Activated T-cell treated with anti-CD3 and anti-CD28 coated beads, Interleukin-2, amount 50 U/mL, for 72 hours (primary cell): ENCODE measurements at regions not wholly inside any gene's neighbourhood (a gene's known extent, or its start where the extent isn't known, plus 50 kb on each side); places are given as distances from the start of the nearest gene placed in this dataset.
"Not testable (repeated sequence)": the region's sequence is repeated elsewhere in the genome, so short reads cannot be mapped to it uniquely, and the experiment has no call there.

Source experiments
- ATAC-seq, 2 donors: fragments of 150-1000 bp; cut with Tn5 transposase; replicated peaks in 1 of 2; 2 replicates each; pipeline ENCODE4 v1.10.0; 2021; ENCODE audit warnings: moderate library complexity in 2 of 2, mild to moderate bottlenecking in 1 of 2
- DNase-seq, 2 donors: peaks; one replicate each; pipeline ENCODE4 v3.0.0; 2021 to 2022; ENCODE audit warnings: mixed read lengths in 1 of 2
- H3K27ac Mint-ChIP-seq: one replicate; pipeline ENCODE4 v1.8.0; 2022; ENCODE audit warnings: mild to moderate bottlenecking, moderate library complexity, mixed read lengths
- H3K27me3 Mint-ChIP-seq: one replicate; pipeline ENCODE4 v1.8.0; 2022; ENCODE audit warnings: low read depth, mixed read lengths
- H3K36me3 Mint-ChIP-seq, 2 donors: one replicate each; pipeline ENCODE4 v1.8.0; 2022; ENCODE audit warnings: mixed read lengths in 2 of 2, mild to moderate bottlenecking in 1 of 2; ENCODE audit not compliant: insufficient read depth in 2 of 2
- H3K4me1 Mint-ChIP-seq: one replicate; pipeline ENCODE4 v1.8.0; 2022; ENCODE audit warnings: low read depth, mixed read lengths
- H3K4me3 Mint-ChIP-seq, 2 donors: one replicate each; pipeline ENCODE4 v1.8.0; 2022; ENCODE audit warnings: mild to moderate bottlenecking in 2 of 2, mixed read lengths in 2 of 2, moderate library complexity in 2 of 2
- H3K9me3 Mint-ChIP-seq, 2 donors: one replicate each; pipeline ENCODE4 v1.8.0; 2022; ENCODE audit warnings: mixed read lengths in 2 of 2

- H3K27me3 Mint-ChIP-seq, result no peaks in the 10 kb centered on the region
- H3K36me3 Mint-ChIP-seq, result no peaks in the 10 kb centered on the region
- no peak for DNase-seq
- H3K4me1 Mint-ChIP-seq, result no peaks in the 10 kb centered on the region
- H3K9me3 Mint-ChIP-seq, result peaks cover 7 to 10% of the 10 kb centered on the region in 2 donors
- no peak overlapping the region for H3K4me3 Mint-ChIP-seq
- H3K27ac Mint-ChIP-seq, result no peak overlapping the region
- no peak for ATAC-seq
These were observed 633.4 kb upstream of the COBL start for GRCh38 chr7:51949726-51950644.

GRCh38 chr7:51930834-51931233 lies 614.2 kb upstream of the COBL start:
- no peaks in the 10 kb centered on the region for H3K36me3 Mint-ChIP-seq
- DNase-seq (no peak), ATAC-seq (no peak)
- H3K4me3 Mint-ChIP-seq, result no peak overlapping the region
- H3K9me3 Mint-ChIP-seq, result peaks cover 13% of the 10 kb centered on the region in 2 donors
- no peak overlapping the region for H3K27ac Mint-ChIP-seq
- no peaks in the 10 kb centered on the region for H3K4me1 Mint-ChIP-seq
- no peaks in the 10 kb centered on the region for H3K27me3 Mint-ChIP-seq

GRCh38 chr7:51929818-51930217 lies 613.2 kb upstream of the COBL start:
- H3K9me3 Mint-ChIP-seq, result peaks cover 13 to 15% of the 10 kb centered on the region in 2 donors
- no peak for ATAC-seq
- DNase-seq, result no peak
- H3K27ac Mint-ChIP-seq, result no peak overlapping the region
- H3K36me3 Mint-ChIP-seq, result no peaks in the 10 kb centered on the region
- H3K27me3 Mint-ChIP-seq, result no peaks in the 10 kb centered on the region
- no peak overlapping the region for H3K4me3 Mint-ChIP-seq
- H3K4me1 Mint-ChIP-seq, result no peaks in the 10 kb centered on the region

GRCh38 chr7:51927738-51928137 lies 611.1 kb upstream of the COBL start:
- ATAC-seq, result no peak
- Mint-ChIP-seq H3K27me3 (no peaks in the 10 kb centered on the region), H3K27ac (no peak overlapping the region), H3K4me1 (no peaks in the 10 kb centered on the region), H3K9me3 (peaks cover 10 to 14% of the 10 kb centered on the region in 2 donors), H3K4me3 (no peak overlapping the region), H3K36me3 (no peaks in the 10 kb centered on the region)
- DNase-seq, result no peak

- Mint-ChIP-seq H3K4me3 (no peak overlapping the region), H3K27ac (no peak overlapping the region), H3K36me3 (peaks cover 0 to 2% of the 10 kb centered on the region in 2 donors), H3K9me3 (peaks cover 8 to 10% of the 10 kb centered on the region in 2 donors), H3K27me3 (no peaks in the 10 kb centered on the region), H3K4me1 (no peaks in the 10 kb centered on the region)
- DNase-seq (no peak), ATAC-seq (no peak)
These were observed 602.0 kb upstream of the COBL start for GRCh38 chr7:51918581-51918980.

- Mint-ChIP-seq H3K4me3 (no peak overlapping the region), H3K27ac (no peak overlapping the region), H3K4me1 (no peaks in the 10 kb centered on the region), H3K36me3 (peaks cover 0 to under 1% of the 10 kb centered on the region in 2 donors), H3K27me3 (no peaks in the 10 kb centered on the region), H3K9me3 (peaks cover 5% of the 10 kb centered on the region in 2 donors)
- no peak for DNase-seq
- no peak for ATAC-seq
These were observed 584.9 kb upstream of the COBL start for GRCh38 chr7:51901489-51901840.

GRCh38 chr7:51900755-51901488 lies 584.3 kb upstream of the COBL start:
- not testable (repeated sequence) for H3K4me3 Mint-ChIP-seq, H3K4me1 Mint-ChIP-seq, H3K36me3 Mint-ChIP-seq, DNase-seq, H3K27ac Mint-ChIP-seq, H3K9me3 Mint-ChIP-seq, ATAC-seq, H3K27me3 Mint-ChIP-seq

GRCh38 chr7:51899611-51900010 lies 583.0 kb upstream of the COBL start:
- Mint-ChIP-seq H3K9me3 (peaks cover 7 to 8% of the 10 kb centered on the region in 2 donors), H3K36me3 (no peaks in the 10 kb centered on the region), H3K4me3 (no peak overlapping the region), H3K27ac (no peak overlapping the region), H3K4me1 (no peaks in the 10 kb centered on the region), H3K27me3 (no peaks in the 10 kb centered on the region)
- DNase-seq (no peak), ATAC-seq (no peak)

- ATAC-seq, result no peak
- H3K27me3 Mint-ChIP-seq, result no peaks in the 10 kb centered on the region
- H3K4me1 Mint-ChIP-seq, result no peaks in the 10 kb centered on the region
- H3K4me3 Mint-ChIP-seq, result no peak overlapping the region
- H3K36me3 Mint-ChIP-seq, result no peaks in the 10 kb centered on the region
- H3K9me3 Mint-ChIP-seq, result peaks cover 6 to 12% of the 10 kb centered on the region in 2 donors
- DNase-seq, result no peak
- H3K27ac Mint-ChIP-seq, result no peak overlapping the region
These were observed 565.8 kb upstream of the COBL start for GRCh38 chr7:51882412-51882811.

- Mint-ChIP-seq H3K9me3 (peaks cover 3 to 8% of the 10 kb centered on the region in 2 donors), H3K27me3 (no peaks in the 10 kb centered on the region), H3K27ac (no peak overlapping the region), H3K4me1 (no peaks in the 10 kb centered on the region), H3K4me3 (no peak overlapping the region), H3K36me3 (no peaks in the 10 kb centered on the region)
- DNase-seq (no peak), ATAC-seq (no peak)
These were observed 564.7 kb upstream of the COBL start for GRCh38 chr7:51881309-51881708.

GRCh38 chr7:51878865-51879264 lies 562.3 kb upstream of the COBL start:
- no peak for ATAC-seq
- Mint-ChIP-seq H3K27ac (no peak overlapping the region), H3K4me3 (no peak overlapping the region), H3K36me3 (peaks cover 0 to 2% of the 10 kb centered on the region in 2 donors), H3K27me3 (no peaks in the 10 kb centered on the region), H3K9me3 (peaks cover 2 to 3% of the 10 kb centered on the region in 2 donors), H3K4me1 (no peaks in the 10 kb centered on the region)
- no peak for DNase-seq

GRCh38 chr7:51869452-51869851 lies 552.8 kb upstream of the COBL start:
- no peaks in the 10 kb centered on the region for H3K4me1 Mint-ChIP-seq
- H3K27ac Mint-ChIP-seq, result no peak overlapping the region
- H3K9me3 Mint-ChIP-seq, result peaks cover 5 to 12% of the 10 kb centered on the region in 2 donors
- no peak overlapping the region for H3K4me3 Mint-ChIP-seq
- no peak for ATAC-seq
- no peak for DNase-seq
- peaks cover 0 to 3% of the 10 kb centered on the region in 2 donors for H3K36me3 Mint-ChIP-seq
- H3K27me3 Mint-ChIP-seq, result no peaks in the 10 kb centered on the region

GRCh38 chr7:51867117-51867516 lies 550.5 kb upstream of the COBL start:
- Mint-ChIP-seq H3K9me3 (peaks cover 5 to 8% of the 10 kb centered on the region in 2 donors), H3K27me3 (no peaks in the 10 kb centered on the region), H3K4me1 (no peaks in the 10 kb centered on the region), H3K27ac (no peak overlapping the region), H3K4me3 (no peak overlapping the region), H3K36me3 (peaks cover 0 to 1% of the 10 kb centered on the region in 2 donors)
- ATAC-seq, result no peak
- no peak for DNase-seq
